DMS153 (cell line): ENCODE measurements at regions not wholly inside any gene's neighbourhood (a gene's known extent, or its start where the extent isn't known, plus 50 kb on each side); places are given as distances from the start of the nearest gene placed in this dataset.
"Not testable (repeated sequence)": the region's sequence is repeated elsewhere in the genome, so short reads cannot be mapped to it uniquely, and the experiment has no call there.

Experiments used
- DNase-seq: peaks from one replicate; lab custom pipeline; 2025; lab: John Stamatoyannopoulos, UW

DNA sequence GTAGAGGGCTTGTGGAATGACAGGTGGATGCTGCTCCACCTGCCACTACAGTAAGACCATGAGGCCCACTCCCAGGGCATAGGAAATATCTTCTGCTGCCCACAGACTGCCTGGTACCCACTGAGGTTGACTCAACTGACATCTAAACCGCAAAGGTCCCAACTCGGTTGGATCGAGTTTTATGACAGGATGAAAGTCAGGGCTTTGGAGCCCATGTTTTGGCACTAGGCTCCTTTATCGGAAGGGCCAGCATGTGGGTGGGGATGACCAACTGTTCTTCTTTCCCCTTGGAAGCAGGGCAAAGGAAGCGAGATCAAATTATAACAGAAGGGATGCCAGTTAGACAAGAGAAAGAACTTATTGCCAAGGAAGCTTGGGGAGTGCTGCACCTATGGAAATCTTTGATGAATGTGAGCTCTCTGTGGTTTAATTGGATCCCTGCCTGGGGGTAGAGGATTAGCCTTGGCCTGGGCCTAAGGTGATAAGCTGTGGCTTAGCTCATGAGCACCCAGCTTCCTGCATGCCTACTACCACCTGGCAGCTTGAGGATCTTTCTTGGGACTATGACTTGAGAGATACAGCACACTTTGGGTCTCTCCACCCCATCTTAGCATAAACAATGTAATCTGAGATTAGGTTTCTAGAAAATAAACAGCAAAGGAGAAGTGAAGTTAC, 121.8 kb downstream of the KCNA5 start:
- no peak for DNase-seq

DNA sequence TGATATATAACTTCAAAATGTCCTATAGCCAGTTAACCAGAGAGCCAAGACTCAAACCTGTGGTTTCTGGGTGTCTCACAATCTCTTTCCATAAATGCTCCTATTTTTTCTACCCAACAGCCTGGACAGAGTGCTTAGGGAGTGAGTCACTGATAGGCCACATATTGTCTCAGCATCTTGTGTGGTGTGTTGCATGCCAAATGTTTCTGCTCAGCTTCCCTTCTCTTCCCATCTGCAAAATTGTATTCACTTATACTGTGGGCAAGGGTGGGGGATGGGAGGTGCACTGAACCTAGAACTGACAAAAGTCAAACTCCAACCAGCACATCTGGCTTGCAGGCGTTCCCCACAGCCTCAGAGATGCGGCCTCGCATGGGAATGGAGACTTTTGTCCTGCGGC, 123.3 kb downstream of the KCNA5 start:
- no peak for DNase-seq

DNA sequence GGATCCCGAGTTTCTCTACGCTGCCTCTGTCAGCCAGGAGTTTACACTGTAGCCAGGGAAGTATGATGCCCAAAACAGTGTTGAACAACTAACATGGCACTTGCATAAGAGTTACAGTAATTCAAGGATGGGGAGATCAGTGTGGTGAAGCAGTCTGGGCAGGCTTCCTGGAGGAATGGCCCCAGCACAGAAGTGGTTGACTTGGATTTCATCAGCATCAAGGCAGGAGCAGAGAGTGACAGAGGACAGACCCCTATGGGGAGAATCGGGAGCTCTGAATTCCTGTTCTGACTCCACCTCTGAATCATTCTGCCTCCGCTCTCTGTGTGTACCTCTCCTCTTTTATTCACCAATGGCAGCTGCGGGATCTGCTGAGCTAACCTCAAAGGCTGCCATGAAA, 124.5 kb downstream of the KCNA5 start:
- DNase-seq: no peak

DNA sequence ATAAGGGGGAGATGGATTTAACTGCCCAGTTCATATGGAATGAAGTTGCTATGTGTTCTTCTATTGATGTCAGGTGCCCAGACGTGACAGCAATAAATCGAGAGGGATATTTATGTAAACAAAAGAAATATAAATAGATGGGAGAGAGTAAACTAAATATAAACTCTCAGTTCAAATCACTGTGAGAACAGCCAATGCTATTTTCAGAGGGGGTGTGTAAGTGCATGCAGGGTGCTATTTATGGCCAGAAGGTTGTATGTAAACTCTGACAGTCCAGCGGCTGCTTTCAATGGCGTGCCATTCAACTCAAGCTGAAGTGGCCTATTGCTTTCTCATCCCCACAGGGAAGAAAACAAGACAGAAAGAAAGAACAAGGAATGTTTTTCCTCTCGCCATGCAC, 127.2 kb downstream of the KCNA5 start:
- no peak for DNase-seq

DNA sequence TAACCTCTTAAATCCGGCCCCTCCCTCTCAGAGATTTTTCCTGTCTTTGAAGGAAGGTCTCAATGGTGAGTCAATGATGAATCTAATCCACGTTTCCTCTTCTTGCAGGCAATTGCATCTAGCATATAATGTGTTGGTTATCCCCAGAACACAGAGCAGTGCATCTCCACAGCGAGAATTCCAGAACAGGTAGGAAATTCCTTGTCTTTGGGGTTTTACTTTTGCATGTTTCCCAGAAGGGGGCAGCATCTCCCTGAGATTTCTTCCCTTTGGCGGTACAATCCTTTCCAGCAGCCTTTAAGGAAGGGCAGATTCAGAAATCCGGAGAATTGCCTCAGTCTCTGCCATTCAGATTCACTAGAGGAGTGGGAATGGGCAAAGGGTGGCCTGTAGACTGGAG, 128.0 kb downstream of the KCNA5 start:
- no peak for DNase-seq

DNA sequence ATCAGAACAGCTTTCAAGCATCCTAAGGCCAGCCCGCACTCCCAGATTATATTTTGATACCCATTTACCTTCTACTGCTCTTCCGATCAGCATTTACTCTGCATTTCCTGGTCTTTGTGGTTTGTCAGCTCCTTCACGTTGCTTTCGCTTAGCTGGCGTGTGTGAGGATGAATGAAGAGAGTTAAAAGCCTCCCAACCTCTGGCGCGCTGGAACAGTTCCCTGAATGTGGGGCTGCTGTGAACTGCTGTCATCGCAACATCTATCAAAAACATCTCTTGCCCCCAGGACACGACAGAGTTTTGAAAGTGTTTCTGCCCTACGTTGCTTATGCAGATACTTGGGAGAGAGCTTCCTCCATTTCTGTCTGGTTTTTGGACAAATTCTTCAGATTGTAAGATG, 129.2 kb downstream of the KCNA5 start:
- no peak for DNase-seq

DNA sequence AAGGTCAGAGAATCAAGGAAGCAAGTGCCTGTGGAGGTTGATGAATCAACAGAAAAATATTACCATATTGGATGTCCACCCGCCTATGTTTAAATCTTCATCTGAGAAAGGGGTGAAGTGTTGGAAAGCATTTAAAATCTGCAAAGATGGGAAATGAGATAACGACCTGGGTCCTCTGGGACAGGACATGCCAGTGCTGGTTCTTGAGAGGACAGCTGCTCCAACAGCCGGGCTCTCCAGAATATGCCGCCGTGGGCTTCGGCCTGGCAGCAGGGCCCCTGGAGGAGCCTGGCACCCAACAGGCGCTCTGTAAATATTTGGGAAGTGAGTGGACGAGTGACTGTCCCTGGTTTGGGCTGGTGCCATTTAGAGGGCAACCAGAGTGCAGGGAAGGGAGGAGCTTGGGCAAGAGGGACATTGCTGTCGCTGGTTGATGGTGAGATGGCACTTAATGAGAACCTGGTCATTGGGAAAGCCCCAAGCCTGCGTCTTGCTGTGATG, 129.9 kb downstream of the KCNA5 start:
- no peak for DNase-seq

DNA sequence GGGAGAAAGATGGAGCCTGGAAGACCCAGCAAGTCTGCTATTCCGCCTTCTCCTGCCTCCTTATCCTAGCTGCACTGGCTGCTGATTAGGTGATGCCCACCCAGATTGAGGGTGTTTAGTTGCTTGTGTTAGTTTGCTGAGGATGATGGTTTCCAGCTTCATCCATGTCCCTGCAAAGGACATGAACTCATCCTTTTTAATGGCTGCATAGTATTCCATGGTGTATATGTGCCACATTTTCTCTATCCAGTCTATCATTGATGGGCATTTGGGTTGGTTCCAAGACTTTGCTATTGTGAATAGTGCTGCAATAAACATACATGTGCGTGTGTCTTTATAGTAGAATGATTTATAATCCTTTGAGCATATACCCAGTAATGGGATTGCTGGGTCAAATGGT, 131.7 kb downstream of the KCNA5 start:
- DNase-seq: not testable (repeated sequence)

DNA sequence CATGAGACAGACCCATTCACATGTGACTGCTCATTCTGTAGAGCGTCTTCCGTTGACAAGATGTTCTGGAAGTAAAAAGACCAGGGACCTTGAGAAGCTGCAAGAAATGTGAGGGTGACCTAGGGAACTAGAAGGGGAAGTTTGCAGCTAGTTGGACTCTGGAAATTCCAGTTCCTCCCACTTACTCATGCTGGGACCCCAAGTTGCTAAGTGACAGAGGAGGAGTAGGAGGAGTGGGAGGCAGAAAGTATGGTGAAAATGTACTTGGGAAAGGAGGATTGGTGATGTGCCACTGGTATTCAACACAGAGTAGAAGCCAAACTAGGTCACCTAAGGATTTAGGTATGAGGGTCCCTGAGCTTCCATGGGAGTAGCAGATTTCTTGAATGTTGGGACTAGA, 132.4 kb downstream of the KCNA5 start:
- DNase-seq: no peak

DNA sequence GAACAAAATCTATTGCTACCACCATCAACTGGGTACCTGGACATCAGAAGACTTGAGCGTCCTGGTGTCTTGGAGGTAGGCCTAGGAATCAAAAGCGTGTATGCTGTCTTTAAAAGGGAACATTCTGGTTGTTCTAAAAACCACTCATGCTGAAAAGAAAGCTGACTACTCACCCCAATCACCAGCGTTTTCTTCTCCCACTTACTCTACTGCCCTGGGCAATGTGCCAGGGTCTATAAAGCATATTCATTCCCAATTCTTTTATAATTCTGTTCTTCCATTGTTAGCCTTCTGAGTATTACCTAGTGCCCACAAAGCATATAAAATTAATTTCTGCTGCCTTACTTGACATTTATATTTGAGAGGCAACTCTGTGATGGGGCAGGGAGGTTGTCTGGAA, 133.4 kb downstream of the KCNA5 start:
- no peak for DNase-seq

DNA sequence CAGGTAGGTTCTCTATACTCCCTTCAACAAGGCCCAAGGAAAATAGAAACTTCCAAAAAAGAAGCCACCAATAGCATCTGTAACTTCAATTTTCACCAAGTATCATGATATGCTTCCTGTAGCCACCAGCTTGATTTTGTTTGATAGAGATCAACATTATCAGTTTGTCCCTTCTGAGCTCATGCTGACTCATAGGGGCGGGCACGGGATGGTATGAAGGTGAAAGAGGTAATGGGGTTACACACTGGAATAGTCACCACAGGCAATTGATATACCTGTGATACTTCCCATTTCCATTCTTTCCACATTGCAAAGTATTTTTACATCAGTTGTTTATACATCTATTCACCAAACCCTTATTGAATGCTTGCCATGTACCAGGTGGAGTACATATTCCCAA, 134.1 kb downstream of the KCNA5 start:
- no peak for DNase-seq

DNA sequence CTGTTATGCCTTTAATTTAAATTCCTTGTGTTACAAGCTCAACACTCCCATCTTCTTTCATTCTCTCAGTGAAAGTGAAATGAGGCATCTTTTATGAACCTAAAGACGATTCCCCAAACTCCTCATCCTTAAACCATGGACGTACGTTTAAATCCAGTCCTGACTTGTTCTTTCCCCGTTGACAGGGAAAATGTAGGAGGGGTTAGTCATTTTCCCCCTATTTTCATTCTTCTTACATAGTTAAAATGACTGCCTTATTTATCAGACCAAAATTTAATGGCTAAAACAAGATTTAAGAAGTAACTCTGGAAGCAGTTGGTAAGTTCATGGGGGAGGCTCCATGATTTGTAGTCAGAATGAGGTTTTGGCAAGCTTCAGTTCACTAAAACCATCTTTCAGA, 134.9 kb downstream of the KCNA5 start:
- no peak for DNase-seq

DNA sequence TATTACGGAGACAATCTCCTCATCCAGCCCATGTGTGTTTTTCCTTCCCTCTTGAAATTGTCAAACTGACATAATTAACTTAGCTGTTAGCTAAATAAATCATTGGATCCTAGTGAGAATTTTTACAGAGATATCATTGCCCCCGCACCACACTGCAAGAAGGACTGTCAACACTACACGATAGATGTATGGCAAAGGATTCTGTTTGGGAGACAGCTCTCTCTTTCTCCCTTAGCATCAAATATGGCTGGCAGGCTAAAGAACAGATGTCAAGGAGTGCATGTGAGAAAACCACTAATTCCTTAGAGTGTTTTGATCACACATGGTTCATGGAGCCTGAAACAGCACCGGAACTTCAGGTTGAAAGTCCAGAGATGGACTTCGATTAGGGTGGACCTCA, 136.8 kb downstream of the KCNA5 start:
- DNase-seq: no peak

DNA sequence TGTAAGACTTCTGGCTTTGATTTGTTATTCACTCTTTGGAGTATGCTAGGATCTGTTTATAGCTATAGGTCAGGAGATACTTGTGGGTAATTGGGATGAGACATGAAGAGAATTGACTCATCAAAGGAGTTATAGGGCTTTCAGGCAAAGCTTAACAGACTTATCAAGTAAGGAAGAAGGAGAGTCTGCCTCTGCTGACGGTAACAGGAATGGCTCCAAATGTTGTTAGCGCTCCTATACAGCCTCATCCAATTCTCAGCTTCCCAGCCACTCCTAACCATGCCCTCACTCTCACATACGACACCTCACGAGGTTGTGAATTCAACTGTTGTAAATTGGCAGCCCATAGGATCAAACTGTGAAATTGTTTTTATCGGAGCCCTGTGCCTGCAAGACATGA, 140.5 kb downstream of the KCNA5 start:
- no peak for DNase-seq

DNA sequence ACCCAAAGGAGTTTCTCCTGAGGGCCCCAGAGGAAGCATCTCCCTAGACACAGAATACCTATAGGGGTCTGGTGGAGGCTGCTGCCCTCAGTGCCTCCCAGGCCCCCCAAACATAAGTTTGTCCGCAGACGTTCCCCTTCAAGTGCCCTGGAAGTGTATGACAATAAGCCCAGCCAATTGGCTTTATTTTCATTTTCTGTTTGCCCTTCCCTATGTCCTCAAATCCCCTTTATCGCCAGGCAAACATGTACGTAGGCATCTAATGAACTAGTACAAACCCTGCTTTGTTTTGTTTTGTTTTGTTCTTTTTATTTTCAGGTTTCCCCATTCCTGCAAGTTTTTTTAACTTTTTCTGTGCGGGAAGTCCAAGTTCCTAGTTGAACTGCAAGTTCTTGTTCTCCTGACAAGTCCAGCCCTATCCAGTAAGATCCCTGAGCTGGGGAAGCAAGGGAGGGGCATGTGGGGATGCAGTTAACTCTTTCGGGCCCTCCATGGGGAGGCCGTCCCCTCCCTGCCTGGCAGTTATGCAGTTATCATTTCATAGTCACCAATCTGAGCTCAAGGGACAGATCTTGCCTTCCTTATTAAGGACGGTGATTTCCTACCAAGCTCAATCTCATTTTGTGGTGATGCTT, 141.9 kb downstream of the KCNA5 start:
- no peak for DNase-seq

DNA sequence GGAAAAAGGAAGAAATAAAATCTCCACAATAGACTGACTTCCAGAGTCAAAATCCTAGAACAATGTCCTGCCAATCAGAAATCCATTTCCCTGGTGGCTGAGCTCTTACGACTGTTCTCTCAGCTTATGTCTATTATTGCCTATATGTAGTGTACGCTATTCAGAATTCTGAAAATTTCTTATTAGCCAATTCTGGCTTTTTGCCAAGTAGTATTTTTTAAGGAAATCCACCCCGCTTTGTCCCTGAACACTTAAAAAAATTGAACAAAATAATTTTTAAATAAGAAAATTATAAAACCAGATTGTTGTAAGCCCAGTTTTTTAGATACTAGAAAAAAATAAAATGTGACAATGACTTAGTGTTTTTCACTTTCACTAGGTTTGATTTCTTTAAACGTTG, 143.0 kb downstream of the KCNA5 start:
- no peak for DNase-seq

DNA sequence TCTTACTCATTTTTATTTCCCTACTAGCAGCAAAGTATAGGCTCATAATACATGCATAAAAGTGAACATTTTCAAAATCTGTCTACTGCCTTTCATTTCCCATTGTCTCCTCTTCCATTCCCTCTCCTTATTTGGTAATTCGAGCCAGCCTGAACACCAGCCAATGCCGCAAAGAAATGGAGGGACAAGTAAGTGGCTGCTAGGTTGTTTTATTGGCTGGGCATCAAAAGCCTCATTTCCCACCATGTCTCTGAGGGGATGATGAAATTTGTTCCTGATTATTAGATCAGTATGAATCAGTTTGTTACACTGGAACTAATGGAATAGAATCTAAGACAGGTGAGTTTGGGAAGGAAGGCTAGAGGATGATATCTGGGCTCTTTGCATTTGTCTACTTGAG, 143.5 kb downstream of the KCNA5 start:
- DNase-seq: no peak

DNA sequence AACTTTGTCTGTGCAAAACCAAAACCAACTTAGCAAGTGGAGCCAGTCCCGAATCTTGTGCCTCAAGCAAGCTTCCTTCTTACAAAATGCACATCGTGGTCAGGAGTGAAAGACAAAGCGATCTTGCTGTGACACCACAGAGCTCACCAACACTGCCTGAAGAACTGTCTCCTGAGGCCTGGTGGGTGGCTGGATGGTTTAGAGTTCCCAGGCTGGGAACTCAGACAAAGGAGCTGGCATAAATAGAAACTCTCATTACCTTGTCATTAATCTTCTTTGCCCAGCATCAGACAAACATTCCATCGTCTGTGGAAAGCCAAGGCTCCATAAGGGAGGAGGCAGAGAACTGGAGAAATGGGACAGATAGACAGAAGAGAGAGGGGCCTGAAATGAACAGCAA, 144.8 kb downstream of the KCNA5 start:
- no peak for DNase-seq

DNA sequence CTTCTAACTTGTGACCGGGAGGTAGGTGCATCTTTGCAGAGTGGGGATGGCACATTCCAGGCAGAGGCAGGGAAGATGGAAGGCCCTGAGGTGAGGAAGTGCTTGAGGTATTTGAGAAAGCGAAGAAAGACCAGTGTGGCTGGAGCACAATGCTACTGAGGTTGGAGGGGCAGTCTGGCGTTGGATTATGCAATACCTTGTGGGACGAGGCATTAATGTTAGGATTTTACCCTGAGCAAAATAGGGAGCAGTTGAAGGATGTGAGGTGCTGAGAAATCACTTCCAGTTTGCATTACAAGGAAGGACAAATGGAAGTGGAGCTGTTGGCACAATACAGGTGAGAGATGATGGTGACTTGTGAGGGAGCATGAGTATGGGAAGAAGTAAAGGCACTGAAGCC, 145.5 kb downstream of the KCNA5 start:
- no peak for DNase-seq

DNA sequence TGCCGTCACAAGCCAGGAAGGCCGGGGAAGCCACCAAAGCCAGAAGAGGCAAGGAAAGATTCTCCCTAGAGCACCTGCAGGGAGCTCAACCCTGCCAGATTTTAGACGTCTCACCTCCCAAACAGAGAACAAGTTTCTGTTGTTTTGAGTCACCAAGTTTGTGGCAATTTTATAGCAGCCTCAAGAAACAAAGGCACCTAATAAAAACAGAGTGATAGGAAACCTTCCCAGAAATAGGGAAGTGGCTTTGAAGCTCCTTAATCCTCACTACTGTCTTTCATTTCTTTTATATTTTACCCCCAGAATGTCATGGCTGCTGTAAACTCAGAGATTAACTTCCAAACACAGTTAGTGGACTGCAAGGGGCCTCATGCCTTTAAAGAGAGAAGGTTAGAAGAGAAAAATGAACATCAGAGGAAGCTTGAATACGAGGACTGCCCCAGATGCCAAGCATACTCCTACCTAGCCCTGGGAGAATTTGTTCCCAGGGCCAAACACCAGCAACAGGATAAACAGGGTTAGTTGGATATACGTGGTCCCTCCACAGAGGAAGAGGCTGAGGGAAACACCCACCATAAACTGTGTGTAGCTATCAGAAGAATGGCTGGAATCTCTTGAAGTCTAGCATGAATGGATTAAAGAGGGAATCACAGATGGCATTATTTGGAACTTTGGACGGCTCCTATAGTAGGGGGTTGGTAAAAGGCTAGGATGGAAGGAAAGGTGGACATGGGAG, 148.3 kb downstream of the KCNA5 start:
- DNase-seq: no peak

DNA sequence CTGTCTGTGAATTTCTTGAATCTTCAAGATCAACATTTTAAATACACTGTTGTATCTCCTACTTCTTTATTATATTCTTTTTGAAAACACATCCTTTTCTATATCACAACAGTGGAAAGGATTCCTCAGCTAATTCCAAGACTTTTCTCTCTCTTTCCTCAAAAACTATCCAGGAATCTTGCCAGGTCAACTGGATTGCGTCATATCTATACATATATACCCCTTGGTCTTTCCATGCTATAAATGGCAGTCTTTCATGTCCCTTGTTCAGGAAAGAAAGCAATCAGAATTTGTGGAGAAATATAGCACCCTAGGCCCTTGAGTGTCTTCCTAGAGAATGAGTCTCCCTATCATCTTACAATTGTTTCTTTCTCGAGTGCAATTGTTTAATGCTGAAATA, 149.0 kb downstream of the KCNA5 start:
- no peak for DNase-seq

DNA sequence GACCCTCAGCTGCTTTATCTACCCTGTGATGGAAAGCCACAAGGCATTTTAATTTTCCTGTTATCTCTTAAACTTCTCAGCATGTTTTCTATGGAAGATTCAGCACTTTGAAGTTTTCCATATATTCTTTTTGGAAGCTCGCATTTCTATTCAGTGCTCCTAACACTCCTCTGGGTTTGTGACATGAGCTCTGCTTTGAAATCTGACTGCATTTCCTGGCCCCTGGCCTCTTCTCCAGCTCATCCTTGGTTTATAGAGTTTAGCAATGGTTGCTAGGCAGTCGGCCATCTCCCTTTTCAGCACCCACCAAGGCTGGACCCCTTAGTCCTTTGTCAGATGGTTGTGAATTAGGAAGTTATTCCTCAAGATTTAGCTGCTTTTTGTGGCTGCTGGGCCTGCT, 150.6 kb downstream of the KCNA5 start:
- DNase-seq: no peak

DNA sequence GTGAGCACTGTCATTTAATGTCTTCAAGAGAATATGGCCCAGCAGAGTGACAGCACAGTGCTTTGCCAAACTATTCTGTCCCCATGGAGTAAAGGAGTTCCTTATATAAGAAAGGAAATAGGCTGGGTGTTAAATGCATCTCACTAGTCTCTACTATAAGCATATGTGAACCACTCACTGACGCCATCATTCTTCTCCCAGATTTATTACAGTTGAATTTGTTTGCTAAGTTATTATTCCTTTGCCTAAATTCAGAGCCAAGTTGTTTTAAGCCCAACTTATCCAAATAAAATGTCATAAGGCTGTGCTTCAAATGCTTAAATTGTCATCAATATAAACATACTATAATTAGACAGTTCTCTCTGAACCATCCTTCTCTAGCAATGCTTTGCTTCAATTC, 151.6 kb downstream of the KCNA5 start:
- no peak for DNase-seq
